HG03108 (cell line): ENCODE measurements at regions not wholly inside any gene's neighbourhood (a gene's known extent, or its start where the extent isn't known, plus 50 kb on each side); places are given as distances from the start of the nearest gene placed in this dataset.
"Not testable (repeated sequence)": the region's sequence is repeated elsewhere in the genome, so short reads cannot be mapped to it uniquely, and the experiment has no call there.

ENCODE experiments used
- ATAC-seq: cut with Tn5 transposase; IDR thresholded peaks from one replicate; pipeline ENCODE4 v1.9.1; 2021; ENCODE audit warnings: moderate library complexity; ENCODE audit not compliant: unreplicated experiment

DNA sequence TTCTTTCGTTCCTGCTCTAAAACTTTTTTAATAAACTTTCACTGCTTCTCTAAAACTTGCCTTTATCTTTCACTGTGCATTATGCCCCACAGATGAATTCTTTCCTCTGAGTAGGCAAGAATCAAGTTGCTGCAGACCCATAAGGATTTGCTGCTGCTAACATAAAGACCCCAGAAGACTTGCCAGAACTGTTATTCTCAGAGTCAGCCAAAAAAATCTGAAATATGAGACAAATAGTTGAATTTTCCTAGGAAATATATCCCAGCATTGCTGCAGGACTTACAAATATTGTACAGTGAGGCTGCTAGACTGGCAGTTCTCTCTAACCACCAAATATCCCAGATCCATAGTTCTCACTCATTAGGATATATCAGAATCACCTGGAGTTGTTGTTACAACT is 349.1 kb upstream of the FLRT2 start:
- ATAC-seq, result no peak

DNA sequence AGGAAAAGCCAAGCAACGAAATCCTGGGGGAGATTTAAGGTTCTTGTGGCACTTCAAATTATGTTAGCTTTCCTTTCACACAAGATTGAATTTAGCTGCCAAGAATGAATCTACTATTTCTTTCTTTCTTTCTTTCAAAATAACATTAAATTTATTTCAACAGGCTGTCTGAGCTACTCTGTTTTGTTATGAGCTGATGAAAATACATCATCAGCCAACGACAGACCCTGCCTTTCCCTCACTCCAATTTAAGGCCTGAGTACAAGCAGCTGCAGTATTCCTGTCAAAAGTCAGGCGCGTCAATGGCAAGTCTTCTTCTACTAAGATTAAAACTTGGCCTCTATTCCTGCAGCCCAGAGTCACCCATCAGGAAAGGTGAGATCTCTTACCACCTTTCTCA is 347.7 kb upstream of the FLRT2 start:
- ATAC-seq, result no peak

DNA sequence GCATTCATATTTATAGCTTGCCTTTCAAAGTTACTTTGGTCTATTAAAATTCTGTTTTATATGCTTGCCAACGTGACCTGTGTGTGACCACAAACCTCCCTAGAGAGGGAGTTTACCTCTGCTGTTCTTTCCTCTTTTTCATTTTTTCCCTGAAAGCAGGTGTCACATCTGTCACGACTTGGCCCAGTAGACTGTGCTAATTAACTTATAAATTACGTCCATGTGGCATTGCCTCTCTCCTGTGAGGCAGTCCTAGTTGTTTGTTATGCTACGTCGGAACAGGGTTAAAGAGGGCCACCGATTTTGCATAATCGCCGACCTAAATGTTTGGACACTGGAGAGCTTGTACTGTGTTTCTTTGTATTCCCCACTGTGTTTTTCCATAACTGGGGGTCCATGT is 343.9 kb upstream of the FLRT2 start:
- no peak for ATAC-seq

DNA sequence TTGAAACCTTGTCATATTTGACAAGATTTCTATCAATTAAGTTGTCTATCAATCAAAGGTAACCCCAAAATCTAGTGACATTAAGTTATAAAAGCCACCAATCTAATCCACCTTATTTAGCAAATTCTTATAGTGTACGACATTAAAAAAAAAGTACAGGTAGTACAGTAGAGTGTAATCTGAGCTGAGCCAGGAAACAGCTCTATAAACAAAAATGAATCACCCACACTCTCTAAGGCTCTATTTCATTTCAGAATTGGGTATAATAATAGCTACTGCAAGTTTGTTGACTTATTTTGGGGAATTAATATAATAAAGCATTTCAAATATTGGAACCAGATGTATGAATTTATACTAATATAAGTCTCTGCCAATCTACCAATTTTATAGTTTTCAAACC is 342.4 kb upstream of the FLRT2 start:
- ATAC-seq, result no peak

DNA sequence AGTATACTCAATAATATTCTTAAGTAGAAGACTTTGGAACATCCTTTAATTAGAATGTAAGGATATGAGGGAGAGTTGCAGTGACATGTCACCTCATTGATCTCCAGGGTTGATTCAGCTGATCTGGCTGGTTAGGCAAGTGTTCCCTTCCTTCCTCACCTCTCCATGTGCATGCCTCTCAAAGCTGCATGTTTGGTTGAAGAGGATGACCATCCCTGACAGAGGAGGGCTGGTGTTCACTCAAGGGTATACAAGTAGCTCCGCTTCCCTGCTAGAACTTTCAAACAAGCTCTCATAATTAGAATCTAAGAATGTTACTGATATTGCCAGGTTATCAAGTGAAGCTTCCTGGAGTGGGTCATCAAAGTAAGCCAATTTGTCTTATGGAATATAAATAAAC is 341.1 kb upstream of the FLRT2 start:
- no peak for ATAC-seq

DNA sequence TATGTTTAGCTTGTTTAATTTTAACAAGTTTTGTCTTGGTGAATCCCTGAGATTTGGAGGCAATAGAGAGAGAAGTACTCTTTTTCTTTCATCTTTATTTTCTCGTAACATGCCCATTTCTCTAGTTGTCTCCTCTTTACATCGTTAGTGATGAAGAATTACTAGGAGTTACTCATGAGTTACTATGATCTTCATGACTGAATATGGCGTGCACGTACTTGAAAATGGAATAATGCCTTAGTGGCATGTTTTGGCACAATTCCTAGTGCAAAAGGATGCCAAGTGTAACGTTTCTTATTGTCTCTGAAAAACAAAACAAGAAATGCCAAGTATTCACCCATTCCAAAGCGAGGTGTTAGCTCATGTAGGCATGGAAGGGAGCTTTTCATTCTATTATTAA is 340.7 kb upstream of the FLRT2 start:
- not testable (repeated sequence) for ATAC-seq

DNA sequence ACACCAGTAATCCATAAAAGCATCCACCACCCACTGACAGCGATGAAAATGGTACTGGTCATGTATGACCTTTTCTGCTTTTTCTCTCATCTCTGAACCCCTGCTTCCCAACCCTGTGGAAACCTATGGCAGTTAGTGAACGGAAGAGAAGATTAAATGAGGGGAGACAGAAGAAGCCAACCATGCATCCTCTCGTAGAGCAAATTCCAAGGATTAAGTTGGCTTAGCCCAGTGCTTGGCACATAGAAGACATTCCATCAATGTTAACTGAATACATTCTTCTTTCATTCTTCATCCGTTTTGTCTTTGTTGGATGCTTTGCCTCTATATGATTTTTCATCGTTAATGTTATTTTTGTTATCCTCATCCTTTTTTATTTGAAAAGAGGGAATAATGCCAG is 339.7 kb upstream of the FLRT2 start:
- no peak for ATAC-seq

DNA sequence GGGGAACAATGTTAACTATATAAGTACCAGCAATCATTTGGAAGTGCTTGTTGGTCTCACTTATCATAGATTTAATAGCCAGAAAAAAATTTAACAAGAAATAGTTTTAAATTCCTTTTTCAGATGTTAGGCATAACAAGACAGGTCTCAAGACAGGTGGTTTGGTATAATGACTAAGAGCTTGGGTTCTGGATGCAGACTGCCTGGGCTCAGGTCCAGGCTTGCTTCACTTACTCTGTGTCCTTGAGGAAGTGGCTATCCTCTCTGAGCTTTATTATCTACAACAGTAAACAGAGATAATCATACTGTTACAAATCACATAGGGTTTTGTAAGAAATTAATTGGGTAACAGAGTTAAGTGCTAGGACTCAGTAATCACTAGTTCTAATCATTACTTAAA is 338.0 kb upstream of the FLRT2 start:
- ATAC-seq, result no peak

DNA sequence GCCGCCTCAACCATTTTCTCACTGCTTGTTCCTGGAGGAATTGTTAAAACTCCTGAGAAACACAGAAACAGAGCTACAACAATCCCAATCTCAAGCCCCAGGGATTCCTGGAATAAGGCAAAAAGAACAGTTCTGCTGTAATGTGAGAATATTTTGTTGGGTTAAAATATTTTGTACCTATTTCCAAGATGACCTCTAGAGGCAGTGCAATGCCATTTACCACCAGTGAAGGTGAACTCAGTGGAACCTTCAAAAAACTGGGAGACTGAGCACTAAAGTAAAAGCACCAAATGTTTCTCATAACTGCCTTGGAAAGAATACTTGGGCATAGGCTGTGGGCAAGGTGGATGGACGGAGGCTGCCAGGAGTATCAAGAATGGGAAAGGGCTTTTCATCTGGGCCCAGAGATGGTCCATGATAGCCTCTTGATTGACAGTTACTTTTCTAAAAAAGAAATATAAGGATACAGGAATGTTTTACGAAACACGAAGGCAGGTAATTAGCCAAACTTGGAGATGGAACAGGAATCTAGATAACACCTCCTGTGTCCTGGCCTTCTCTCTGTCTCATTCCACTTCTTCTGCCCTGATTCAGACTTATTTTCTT is 334.0 kb upstream of the FLRT2 start:
- no peak for ATAC-seq

DNA sequence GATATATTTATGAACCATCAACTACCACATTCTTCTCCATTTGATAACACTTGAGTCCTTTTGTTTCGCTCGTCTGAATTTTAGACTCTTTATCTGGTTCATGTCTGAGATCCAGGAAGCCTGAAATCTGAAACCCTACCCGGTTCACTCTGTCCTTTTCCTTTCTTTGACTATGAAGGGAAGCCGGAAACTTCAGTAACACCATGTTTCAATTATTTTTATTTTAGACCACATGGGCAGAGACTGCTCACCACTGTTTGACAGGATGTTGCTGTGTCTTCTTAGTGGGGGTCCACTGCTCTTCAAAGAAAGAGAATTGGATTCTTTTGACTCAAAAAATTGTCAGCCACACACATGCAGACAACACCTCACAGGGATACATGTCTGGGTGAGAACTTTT is 331.9 kb upstream of the FLRT2 start:
- no peak for ATAC-seq

DNA sequence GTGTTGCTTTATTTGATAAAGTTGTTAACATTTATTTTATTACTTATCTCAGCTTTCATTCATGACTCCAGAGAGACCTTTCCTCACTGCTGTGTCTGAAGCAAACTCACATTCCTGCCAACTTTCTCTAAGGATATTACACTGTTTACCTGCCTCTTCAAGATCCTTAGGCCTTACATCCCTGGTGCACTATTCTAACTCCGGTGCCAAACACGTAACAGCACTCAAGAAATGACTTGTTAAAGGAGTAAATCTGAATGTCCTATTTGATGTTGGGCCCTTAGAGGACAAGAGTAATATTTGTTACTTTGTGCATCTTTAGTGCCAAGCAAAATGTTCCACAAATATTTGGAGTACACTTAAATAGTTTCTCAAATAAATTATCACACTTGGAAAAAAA is 324.1 kb upstream of the FLRT2 start:
- no peak for ATAC-seq

DNA sequence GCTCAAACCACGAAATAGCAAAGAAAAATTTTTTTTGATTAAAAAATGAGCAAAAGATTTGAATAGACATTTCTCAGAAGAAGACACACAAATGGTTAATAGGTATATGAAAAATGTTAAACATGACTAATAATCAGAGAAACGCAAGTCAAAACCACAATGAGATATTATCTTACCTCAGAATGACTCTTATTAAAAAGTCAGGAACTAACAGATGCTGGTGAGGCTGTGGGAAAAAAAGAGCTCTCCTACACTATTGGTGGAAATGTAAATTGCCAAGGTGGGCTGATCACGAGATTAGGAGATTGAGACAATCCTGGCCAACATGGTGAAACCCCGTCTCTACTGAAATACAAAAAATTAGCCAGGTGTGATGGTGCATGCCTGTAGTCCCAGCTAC is 315.5 kb upstream of the FLRT2 start:
- ATAC-seq, result no peak

DNA sequence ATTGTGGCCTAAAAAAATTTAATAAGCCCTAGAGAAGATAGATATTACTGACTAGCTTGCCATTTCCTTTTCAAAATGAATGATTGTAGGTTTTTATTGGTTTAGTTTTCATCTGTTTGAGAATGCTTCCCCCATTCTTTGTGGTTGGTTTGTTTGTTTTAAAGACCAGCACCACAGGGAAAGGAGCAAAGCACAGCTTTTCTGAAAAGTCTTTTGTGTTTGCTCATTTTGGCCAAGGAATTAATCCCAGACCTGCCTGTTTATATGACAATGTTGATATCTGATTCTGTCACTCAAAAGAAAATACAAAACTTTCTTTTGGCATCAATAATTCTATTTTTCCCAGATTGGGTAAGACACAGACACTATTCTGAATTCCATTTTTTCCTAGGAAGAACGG is 312.5 kb upstream of the FLRT2 start:
- ATAC-seq, result no peak

DNA sequence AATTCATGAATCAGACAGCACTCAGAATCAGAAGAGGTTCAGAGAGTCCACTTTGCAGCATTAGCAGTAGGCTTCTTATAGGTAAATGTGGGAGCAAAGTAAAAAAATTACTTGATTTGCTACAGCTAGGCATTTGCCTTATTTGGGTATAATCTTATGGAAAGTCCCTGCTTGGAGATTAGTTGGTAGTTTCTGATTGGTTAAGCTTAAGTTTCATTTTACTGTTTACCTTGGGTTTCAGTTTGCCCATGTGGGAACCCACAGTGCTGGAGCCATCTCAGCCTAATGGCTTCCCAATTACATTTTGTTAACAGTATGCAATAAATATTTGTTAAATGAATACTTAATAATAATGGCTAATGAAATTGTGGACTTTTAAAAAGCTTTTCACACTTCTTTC is 311.0 kb upstream of the FLRT2 start:
- no peak for ATAC-seq

DNA sequence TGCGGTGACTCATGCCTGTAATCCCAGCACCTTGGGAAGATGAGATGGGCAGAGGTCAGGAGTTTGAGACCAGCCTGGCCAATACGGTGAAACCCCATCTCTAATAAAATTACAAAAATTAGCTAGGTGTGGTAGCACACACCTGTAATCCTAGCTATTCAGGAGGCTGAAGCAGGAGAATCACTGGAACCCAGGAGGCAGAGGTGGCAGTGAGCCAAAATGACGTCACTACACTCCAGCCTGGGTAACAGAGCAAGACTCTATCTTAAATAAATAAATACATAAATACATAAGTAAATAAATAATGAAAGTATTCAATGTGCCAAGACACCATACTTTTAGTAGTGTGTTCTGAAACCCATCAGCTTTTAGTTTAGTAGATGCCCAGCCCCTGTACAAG is 308.1 kb upstream of the FLRT2 start:
- no peak for ATAC-seq

DNA sequence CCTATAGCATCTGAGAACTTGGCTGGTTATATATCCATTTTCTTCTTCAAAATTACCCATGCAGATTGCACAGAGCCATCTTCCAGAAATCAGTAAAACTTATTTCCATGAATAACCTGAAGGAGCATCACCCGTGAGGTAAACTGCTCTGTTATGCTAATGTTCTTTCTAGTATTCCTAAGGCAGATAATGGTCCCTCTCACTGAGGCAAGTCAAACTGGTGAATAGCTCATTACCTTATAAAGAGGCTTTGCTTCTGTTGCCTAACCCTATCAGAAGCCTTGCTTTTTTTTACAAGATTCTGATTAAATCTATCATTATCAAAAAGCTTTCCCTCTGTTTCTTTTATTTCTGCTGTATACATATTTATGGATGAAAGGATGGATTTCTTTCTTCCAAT is 307.6 kb upstream of the FLRT2 start:
- no peak for ATAC-seq

DNA sequence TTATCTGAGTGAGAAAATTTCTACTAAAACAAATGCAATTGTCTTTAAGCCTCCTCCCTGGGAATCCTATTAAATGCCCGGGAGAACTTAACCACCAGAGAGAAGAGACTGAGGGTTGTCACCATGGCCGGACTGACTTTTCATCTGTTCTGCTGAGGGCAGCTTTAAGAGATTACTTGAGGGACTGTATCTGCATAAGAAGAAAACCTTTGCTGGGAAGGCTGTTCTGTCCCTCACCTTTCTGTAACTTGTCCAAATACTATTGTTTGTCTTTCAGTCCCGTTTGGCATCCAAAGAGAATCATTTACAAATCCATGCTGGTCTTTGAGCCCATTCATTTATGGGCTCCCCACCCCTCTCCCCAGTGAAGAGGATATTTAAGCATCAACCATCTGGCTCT is 306.3 kb upstream of the FLRT2 start:
- no peak for ATAC-seq

DNA sequence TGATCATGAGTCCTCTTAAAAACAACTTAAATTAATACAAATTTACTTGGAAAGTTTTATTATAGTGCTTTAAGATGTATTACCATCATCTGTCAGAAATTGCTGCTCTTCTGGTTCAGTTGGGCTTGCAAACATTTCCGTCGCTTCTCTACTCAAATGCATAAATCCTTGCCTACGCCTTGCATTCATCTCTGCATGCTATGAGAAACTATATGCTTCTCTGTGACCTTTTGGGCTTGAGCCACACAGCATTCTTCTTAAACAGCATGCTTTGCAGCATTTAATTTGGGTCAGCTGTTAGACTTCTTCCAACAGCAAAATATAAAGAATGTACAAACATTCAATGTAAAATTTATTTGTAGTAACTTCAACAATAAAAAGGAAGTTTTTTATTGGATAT is 305.7 kb upstream of the FLRT2 start:
- no peak for ATAC-seq

DNA sequence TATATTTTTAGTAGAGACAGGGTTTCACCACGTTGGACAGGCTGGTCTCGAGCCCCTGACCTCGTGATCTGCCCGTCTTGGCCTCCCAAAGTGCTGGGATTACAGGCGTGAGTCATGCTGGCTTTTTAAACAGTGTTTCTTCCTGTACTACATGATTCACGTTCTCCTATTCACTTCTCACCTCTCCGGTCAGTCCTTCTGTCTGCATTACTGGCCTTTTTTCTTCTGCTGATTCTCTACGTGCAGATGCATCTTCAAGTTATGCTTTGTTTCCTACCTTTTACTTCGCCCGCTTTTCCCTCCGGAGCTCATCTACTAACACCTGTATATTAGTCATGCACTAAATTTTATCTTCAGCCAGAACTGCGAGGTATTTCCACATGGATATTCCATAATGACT is 296.2 kb upstream of the FLRT2 start:
- ATAC-seq, result no peak

DNA sequence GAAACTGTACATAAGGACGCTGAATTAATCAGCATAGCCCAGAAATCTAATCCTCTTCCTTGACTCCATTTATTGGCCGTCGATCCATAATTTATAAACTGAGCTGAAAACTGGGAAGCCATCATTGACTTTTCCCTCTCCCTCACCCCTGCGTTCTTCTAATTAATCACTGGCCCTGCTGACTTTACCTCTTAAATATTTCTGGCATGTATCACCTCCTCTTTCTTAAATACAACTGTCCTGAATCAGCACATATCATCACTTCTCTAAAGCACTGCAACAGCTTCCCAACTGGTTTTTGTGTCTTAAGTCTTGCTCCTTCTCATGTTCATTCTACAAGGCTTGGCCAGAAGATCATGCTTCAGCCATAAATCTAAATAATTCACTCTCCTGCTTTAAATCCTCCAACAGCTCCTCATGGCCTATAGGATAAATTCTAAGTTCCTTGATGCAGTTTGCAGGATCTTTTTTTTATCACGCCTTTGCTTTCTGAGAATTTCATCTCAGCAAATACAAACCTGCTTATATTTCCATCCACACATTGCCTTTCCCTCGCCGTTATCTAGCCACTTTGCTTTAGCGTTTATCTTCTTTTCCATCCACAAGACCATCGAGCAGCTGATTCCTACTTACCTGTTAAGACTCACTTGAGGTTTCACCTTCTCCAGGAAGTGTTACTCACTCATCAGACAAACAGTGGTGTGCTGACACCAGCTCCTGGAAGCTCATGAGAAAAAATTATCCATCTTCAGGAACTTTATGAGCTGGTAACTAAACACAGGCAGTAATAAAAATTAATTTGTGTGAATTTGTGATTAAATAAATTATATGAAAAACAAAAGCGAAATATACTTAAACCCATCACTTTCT is 295.6 kb upstream of the FLRT2 start:
- no peak for ATAC-seq

DNA sequence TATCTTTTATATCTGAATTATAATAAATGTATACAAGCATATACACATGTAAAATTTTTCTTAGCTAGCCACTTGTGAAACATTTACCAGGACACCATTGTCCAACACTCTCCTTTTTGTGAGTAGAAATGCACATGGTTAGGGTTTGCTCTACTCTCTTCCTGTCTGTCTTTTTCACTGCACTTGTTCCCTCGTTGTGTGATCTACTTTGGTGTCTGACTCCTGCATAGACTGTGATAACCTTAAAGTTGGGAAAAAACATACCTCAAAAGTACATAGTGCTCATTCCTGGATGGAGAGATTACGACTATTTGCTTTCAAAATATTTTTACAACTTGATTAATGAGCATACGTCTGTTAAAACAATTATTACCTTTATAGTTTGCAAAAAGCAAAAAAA is 294.1 kb upstream of the FLRT2 start:
- no peak for ATAC-seq

DNA sequence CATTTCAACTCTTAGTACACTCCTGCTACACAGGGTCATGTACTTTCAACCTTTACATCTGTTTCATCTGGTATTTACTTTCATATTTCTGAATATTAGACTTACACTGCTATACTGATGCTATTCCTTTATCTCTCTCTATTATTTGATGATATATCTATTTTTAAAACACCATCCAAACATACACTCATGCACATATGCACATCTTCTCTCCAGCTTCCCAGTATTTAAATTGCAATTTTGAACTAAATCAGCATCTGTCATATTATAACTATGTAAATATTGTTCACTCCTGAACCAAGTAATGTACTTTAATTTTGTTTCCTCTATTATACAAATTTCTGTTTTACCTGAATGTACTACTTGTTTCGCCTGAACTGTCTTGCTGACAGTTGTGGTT is 293.6 kb upstream of the FLRT2 start:
- ATAC-seq, result no peak

DNA sequence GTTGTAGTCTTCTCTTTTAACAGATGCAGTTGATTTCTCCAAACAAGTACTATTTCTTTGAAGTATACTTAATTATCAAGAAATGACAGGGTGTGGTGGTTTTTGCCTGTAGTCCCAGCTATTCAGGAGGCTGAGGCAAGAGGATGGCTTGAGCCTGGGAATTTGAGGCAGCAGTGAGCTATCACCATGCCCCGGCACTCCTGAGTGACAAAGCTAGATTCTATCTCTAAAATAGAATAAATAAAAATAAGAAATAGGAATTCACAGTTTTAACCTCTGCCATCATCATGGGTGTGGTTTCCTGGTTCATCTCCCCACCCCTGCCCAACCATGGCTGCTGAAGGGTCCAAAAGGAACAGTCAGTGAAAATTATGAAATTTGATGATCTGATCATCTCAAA is 290.2 kb upstream of the FLRT2 start:
- no peak for ATAC-seq
